ENCODE measurements at regions not wholly inside any gene's neighbourhood (a gene's known extent, or its start where the extent isn't known, plus 50 kb on each side); places are given as distances from the start of the nearest gene placed in this dataset.

GRCh38 chr10:109277456-109277855, 645.9 kb downstream of the XPNPEP1 start:
- TF ChIP-seq CTCF (conservative IDR thresholded peaks at IDR 0.05 in 1 of 2, IDR thresholded peaks at IDR 0.05 in 1 of 2; ENCODE audit: extremely low read depth in 1 of 2, insufficient read depth in 1 of 2, low read depth in 1 of 2, low read length in 2 of 2) = no peak
- no peak for TF ChIP-seq EZH2 (IDR thresholded peaks at IDR 0.05; ENCODE audit: borderline replicate concordance, low read length)
